HG02884 (cell line): ENCODE measurements at regions not wholly inside any gene's neighbourhood (a gene's known extent, or its start where the extent isn't known, plus 50 kb on each side); places are given as distances from the start of the nearest gene placed in this dataset.
A peak's percentile ranks its signal among the peaks of the same experiment; 100 is the strongest.

Source experiments
- ATAC-seq: cut with Tn5 transposase; IDR thresholded peaks from one replicate; pipeline ENCODE4 v1.9.1; 2021; ENCODE audit warnings: mild to moderate bottlenecking, moderate library complexity; ENCODE audit not compliant: unreplicated experiment

GRCh38 chr6:137434640-137435039, 59.6 kb downstream of the OLIG3 start:
- no peak for ATAC-seq

GRCh38 chr6:137432054-137432611, 62.1 kb downstream of the OLIG3 start:
- ATAC-seq, result peak; percentile 65

- peak; percentile 63 for ATAC-seq
Observed at GRCh38 chr6:137430954-137431353, 63.2 kb downstream of the OLIG3 start.

- no peak for ATAC-seq
Observed at GRCh38 chr6:137427656-137428290, 66.4 kb downstream of the OLIG3 start.

GRCh38 chr6:137426007-137426689, 68.0 kb downstream of the OLIG3 start:
- ATAC-seq, result no peak

- no peak for ATAC-seq
Observed at GRCh38 chr6:137424251-137424650, 69.9 kb downstream of the OLIG3 start.

- no peak for ATAC-seq
Observed at GRCh38 chr6:137423451-137424168, 70.6 kb downstream of the OLIG3 start.

- ATAC-seq, result no peak
Observed at GRCh38 chr6:137417396-137417795, 76.8 kb downstream of the OLIG3 start.

- no peak for ATAC-seq
Observed at GRCh38 chr6:137416376-137417109, 77.7 kb downstream of the OLIG3 start.

- ATAC-seq, result no peak
Observed at GRCh38 chr6:137415834-137416190, 78.4 kb downstream of the OLIG3 start.

GRCh38 chr6:137415127-137415833, 78.9 kb downstream of the OLIG3 start:
- peak; percentile 93 for ATAC-seq

GRCh38 chr6:137414599-137414998, 79.6 kb downstream of the OLIG3 start:
- ATAC-seq, result no peak

- ATAC-seq, result no peak
Observed at GRCh38 chr6:137413482-137413881, 80.7 kb downstream of the OLIG3 start.

GRCh38 chr6:137412562-137412961, 81.6 kb downstream of the OLIG3 start:
- ATAC-seq, result no peak

GRCh38 chr6:137409266-137409777, 84.9 kb downstream of the OLIG3 start:
- no peak for ATAC-seq

- ATAC-seq, result no peak
Observed at GRCh38 chr6:137407816-137408215, 86.4 kb downstream of the OLIG3 start.

GRCh38 chr6:137405806-137406205, 88.4 kb downstream of the OLIG3 start:
- ATAC-seq, result no peak

- ATAC-seq, result no peak
Observed at GRCh38 chr6:137403855-137404254, 90.3 kb downstream of the OLIG3 start.

- ATAC-seq, result no peak
Observed at GRCh38 chr6:137403443-137403842, 90.8 kb downstream of the OLIG3 start.

GRCh38 chr6:137402143-137402680, 92.0 kb downstream of the OLIG3 start:
- ATAC-seq, result no peak
